SK-N-SH treated with all-trans-retinoic acid at 6 μM for 48 hours (cell line): ENCODE measurements at regions not wholly inside any gene's neighbourhood (a gene's known extent, or its start where the extent isn't known, plus 50 kb on each side); places are given as distances from the start of the nearest gene placed in this dataset.

ENCODE experiments used
- ATAC-seq: fragments of 200-7000 bp; cut with Tn5 transposase; 3 replicates; pipeline ENCODE4 v1.9.1; 2020; ENCODE audit warnings: mild to moderate bottlenecking, moderate library complexity
- ARNTL ChIP-seq: fragments of 450-650 bp; formaldehyde crosslinking; IDR thresholded peaks from 2 replicates; pipeline ENCODE4 v1.5.0; 2020; ENCODE audit warnings: low read depth, mild to moderate bottlenecking, moderate library complexity, borderline replicate concordance
- BACH2 ChIP-seq: fragments of 250-450 bp; sonication (Bioruptor Pico); IDR thresholded peaks from 2 replicates; pipeline ENCODE4 v1.9.0; 2021; ENCODE audit warnings: mild to moderate bottlenecking, borderline replicate concordance
- CREB5 ChIP-seq: fragments of 250-450 bp; sonication (Bioruptor Pico); IDR thresholded peaks from 2 replicates; pipeline ENCODE4 v1.5.1; 2020; ENCODE audit warnings: low read depth, mild to moderate bottlenecking, moderate library complexity
- CSDC2 ChIP-seq: fragments of 250-450 bp; sonication (Bioruptor Pico); IDR thresholded peaks from 2 replicates; pipeline ENCODE4 v1.5.0; 2020; ENCODE audit warnings: mild to moderate bottlenecking, moderate library complexity
- CSRNP3 ChIP-seq: fragments of 250-450 bp; sonication (Bioruptor Pico); IDR thresholded peaks from 2 replicates; pipeline ENCODE4 v1.5.1; 2021; ENCODE audit warnings: mild to moderate bottlenecking, moderate library complexity
- GLIS3 ChIP-seq: fragments of 250-450 bp; sonication (Bioruptor Pico); IDR thresholded peaks from 2 replicates; pipeline ENCODE4 v1.5.0; 2020; ENCODE audit warnings: mild to moderate bottlenecking, moderate library complexity
- ISL1 ChIP-seq: fragments of 250-450 bp; sonication (Bioruptor Pico); IDR thresholded peaks from 2 replicates; pipeline ENCODE4 v2.1.2; 2022; ENCODE audit warnings: mild to moderate bottlenecking, moderate library complexity
- PATZ1 ChIP-seq: fragments of 250-450 bp; sonication (Bioruptor Pico); IDR thresholded peaks from 2 replicates; pipeline ENCODE4 v1.8.0; 2020; ENCODE audit warnings: mild to moderate bottlenecking, moderate library complexity, borderline replicate concordance
- PPARA ChIP-seq: fragments of 250-450 bp; sonication (Bioruptor Pico); IDR thresholded peaks from 2 replicates; pipeline ENCODE4 v1.5.0; 2020; ENCODE audit warnings: mild to moderate bottlenecking, borderline replicate concordance
- RARB ChIP-seq: fragments of 250-450 bp; sonication (Bioruptor Pico); IDR thresholded peaks from 2 replicates; pipeline ENCODE4 v1.8.0; 2021; ENCODE audit warnings: mild to moderate bottlenecking, moderate library complexity
- SNAI2 ChIP-seq: fragments of 250-450 bp; sonication (Bioruptor Pico); IDR thresholded peaks from 2 replicates; pipeline ENCODE4 v1.5.0; 2020; ENCODE audit warnings: mild to moderate bottlenecking, moderate library complexity
- TCF4 ChIP-seq: fragments of 250-450 bp; sonication (Bioruptor Pico); IDR thresholded peaks from 2 replicates; pipeline ENCODE4 v1.8.0; 2021; ENCODE audit warnings: mild to moderate bottlenecking, moderate library complexity, borderline replicate concordance
- TOX ChIP-seq: fragments of 250-450 bp; sonication (Bioruptor Pico); IDR thresholded peaks from 2 replicates; pipeline ENCODE4 v1.8.0; 2021; ENCODE audit warnings: mild to moderate bottlenecking, moderate library complexity, borderline replicate concordance
- TSHZ2 ChIP-seq: fragments of 250-450 bp; sonication (Bioruptor Pico); IDR thresholded peaks from 2 replicates; pipeline ENCODE4 v1.5.0; 2020; ENCODE audit warnings: mild to moderate bottlenecking, moderate library complexity
- ZFP3 ChIP-seq: fragments of 250-450 bp; sonication (Bioruptor Pico); IDR thresholded peaks from 2 replicates; pipeline ENCODE4 v1.5.0; 2020; ENCODE audit warnings: mild to moderate bottlenecking, moderate library complexity
- ZFP30 ChIP-seq: fragments of 450-650 bp; formaldehyde crosslinking; IDR thresholded peaks from 2 replicates; pipeline ENCODE4 v1.5.0; 2022; ENCODE audit warnings: mild to moderate bottlenecking, moderate library complexity
- ZNF565 ChIP-seq: fragments of 450-650 bp; formaldehyde crosslinking; conservative IDR thresholded peaks from 2 replicates; pipeline ENCODE4 v1.5.0; 2020; ENCODE audit warnings: low read depth, mild to moderate bottlenecking, moderate library complexity
- ZNF70 ChIP-seq: fragments of 450-650 bp; formaldehyde crosslinking; IDR thresholded peaks from 2 replicates; pipeline ENCODE4 v1.5.0; 2020; ENCODE audit warnings: mild to moderate bottlenecking, moderate library complexity
- ZNF8 ChIP-seq: fragments of 450-650 bp; formaldehyde crosslinking; IDR thresholded peaks from 2 replicates; pipeline ENCODE4 v1.5.0; 2020; ENCODE audit warnings: mild to moderate bottlenecking, moderate library complexity

- ATAC-seq = no peak
- TF ChIP-seq PPARA (CRISPR knock-in tag) (no peak), PATZ1 (CRISPR knock-in tag) (no peak), ZFP30 (CRISPR knock-in tag) (no peak), GLIS3 (CRISPR knock-in tag) (no peak), ZNF8 (no peak), CREB5 (CRISPR knock-in tag) (no peak), SNAI2 (CRISPR knock-in tag) (no peak), ZNF565 (CRISPR knock-in tag) (no peak), TOX (CRISPR knock-in tag) (no peak), ARNTL (no peak), TSHZ2 (CRISPR knock-in tag) (no peak), RARB (CRISPR knock-in tag) (no peak), ISL1 (no peak)
Measured at GRCh38 chrX:40158036-40158706, 60.4 kb upstream of the BCOR start.

GRCh38 chrX:40157228-40158035 lies 59.7 kb upstream of the BCOR start:
- no peak for ATAC-seq
- TF ChIP-seq SNAI2 (CRISPR knock-in tag) = no peak

- no peak for TF ChIP-seq BACH2 (CRISPR knock-in tag)
- no peak for TF ChIP-seq CSRNP3 (CRISPR knock-in tag)
- no peak for TF ChIP-seq TOX (CRISPR knock-in tag)
- no peak for TF ChIP-seq ISL1
- no peak for TF ChIP-seq PPARA (CRISPR knock-in tag)
- no peak for TF ChIP-seq GLIS3 (CRISPR knock-in tag)
- no peak for TF ChIP-seq ZFP30 (CRISPR knock-in tag)
- TF ChIP-seq ARNTL = no peak
- TF ChIP-seq ZFP3 (CRISPR knock-in tag) = no peak
- TF ChIP-seq CSDC2 = no peak
- no peak for TF ChIP-seq ZNF70 (CRISPR knock-in tag)
- TF ChIP-seq RARB (CRISPR knock-in tag) = no peak
- TF ChIP-seq ZNF8 = no peak
- TF ChIP-seq TCF4 (CRISPR knock-in tag) = no peak
- TF ChIP-seq SNAI2 (CRISPR knock-in tag) = no peak
- TF ChIP-seq TSHZ2 (CRISPR knock-in tag) = no peak
- no peak for TF ChIP-seq CREB5 (CRISPR knock-in tag)
- no peak for ATAC-seq
Measured at GRCh38 chrX:40156470-40157227, 58.9 kb upstream of the BCOR start.
